PC-9 (cell line): ENCODE measurements at regions not wholly inside any gene's neighbourhood (a gene's known extent, or its start where the extent isn't known, plus 50 kb on each side); places are given as distances from the start of the nearest gene placed in this dataset.
"Not testable (repeated sequence)": the region's sequence is repeated elsewhere in the genome, so short reads cannot be mapped to it uniquely, and the experiment has no call there.

Experiments used
- CTCF ChIP-seq: fragments of 200-600 bp; sonication (generic); conservative IDR thresholded peaks from 2 replicates; pipeline ENCODE4 v1.6.1; 2017; ENCODE audit warnings: mixed run types, antibody characterized with exemption, mild to moderate bottlenecking, moderate library complexity
- EZH2 ChIP-seq: fragments of 200-600 bp; sonication (generic); IDR thresholded peaks from 2 replicates; pipeline ENCODE4 v1.8.0; 2017; ENCODE audit warnings: antibody characterized with exemption, low read depth

- not testable (repeated sequence) for TF ChIP-seq CTCF, EZH2
Observed at GRCh38 chr11:106555566-106556250, 462.6 kb downstream of the GUCY1A2 start.
